Astrocyte (in vitro differentiated cells and primary cell): ENCODE measurements at regions not wholly inside any gene's neighbourhood (a gene's known extent, or its start where the extent isn't known, plus 50 kb on each side); places are given as distances from the start of the nearest gene placed in this dataset.

Experiments
- CTCF ChIP-seq: IDR thresholded peaks from 2 replicates; pipeline ENCODE4 v1.5.1; 2011; ENCODE audit warnings: low read depth, mild to moderate bottlenecking, inconsistent platforms, low read length, moderate library complexity; ENCODE audit not compliant: insufficient read depth
- EZH2 ChIP-seq: IDR thresholded peaks from 2 replicates; pipeline ENCODE4 v1.6.1; 2012; ENCODE audit warnings: mild to moderate bottlenecking, low read length, inconsistent platforms; ENCODE audit not compliant: insufficient read depth

- TF ChIP-seq CTCF (no peak), EZH2 (no peak)
Measured at GRCh38 chr14:29493849-29494248, 433.8 kb downstream of the PRKD1 start.
